Natural killer cell treated with Interleukin-12 subunit alpha and Interleukin-12 subunit beta and Interleukin-15 and Interleukin-18, amount 100 ng/mL, for 72 hours (primary cell): ENCODE measurements at regions not wholly inside any gene's neighbourhood (a gene's known extent, or its start where the extent isn't known, plus 50 kb on each side); places are given as distances from the start of the nearest gene placed in this dataset.

ENCODE experiments used
- ATAC-seq, 2 donors: fragments of 150-1000 bp; cut with Tn5 transposase in 1 of 2; sonication (Bioruptor Pico), chemical (Tn5 transposase) in 1 of 2; 2 replicates each; pipeline ENCODE4 v1.10.0; 2021
- DNase-seq: peaks from one replicate; pipeline ENCODE4 v3.0.0; 2022; ENCODE audit warnings: low spot score
- H3K27ac Mint-ChIP-seq, 2 donors: 1 replicate in 1 of 2; 2 replicates in 1 of 2; pipeline ENCODE4 v1.8.0; 2022; ENCODE audit warnings: mixed read lengths in 2 of 2, mild to moderate bottlenecking in 1 of 2, moderate library complexity in 1 of 2
- H3K27me3 Mint-ChIP-seq, 2 donors: 1 replicate in 1 of 2; 2 replicates in 1 of 2; pipeline ENCODE4 v1.8.0; 2022; ENCODE audit warnings: mixed read lengths in 2 of 2
- H3K36me3 Mint-ChIP-seq: one replicate; pipeline ENCODE4 v1.8.0; 2022; ENCODE audit warnings: mixed read lengths
- H3K4me1 Mint-ChIP-seq, 2 donors: 1 replicate in 1 of 2; 2 replicates in 1 of 2; pipeline ENCODE4 v1.8.0; 2022; ENCODE audit warnings: low read depth in 2 of 2, mixed read lengths in 2 of 2, mild to moderate bottlenecking in 1 of 2
- H3K4me3 Mint-ChIP-seq: one replicate; pipeline ENCODE4 v1.8.0; 2022; ENCODE audit warnings: mixed read lengths
- H3K9me3 Mint-ChIP-seq: 2 replicates; pipeline ENCODE4 v1.8.0; 2022; ENCODE audit warnings: mixed read lengths

- Mint-ChIP-seq H3K9me3 (peaks cover 14% of the 10 kb centered on the region), H3K4me3 (no peak overlapping the region)
- ATAC-seq = no peak
Observed at GRCh38 chr9:93730648-93731047, 154.3 kb downstream of the PHF2 start.

GRCh38 chr9:93730217-93730616, 153.8 kb downstream of the PHF2 start:
- Mint-ChIP-seq H3K36me3 (peaks cover 28% of the 10 kb centered on the region), H3K27ac (no peak overlapping the region), H3K27me3 (peaks cover 34 to 48% of the 10 kb centered on the region in 2 donors), H3K4me3 (no peak overlapping the region), H3K9me3 (peaks cover 14% of the 10 kb centered on the region), H3K4me1 (no peaks in the 10 kb centered on the region)
- DNase-seq (no peak), ATAC-seq (no peak)

More at GRCh38 chr9:93730648-93731047, 154.3 kb downstream of the PHF2 start:
- Mint-ChIP-seq H3K27me3 (peaks cover 36 to 48% of the 10 kb centered on the region in 2 donors), H3K4me1 (no peaks in the 10 kb centered on the region), H3K27ac (no peak overlapping the region), H3K36me3 (peaks cover 28% of the 10 kb centered on the region)
- DNase-seq = no peak
